Upper lobe of right lung (tissue), 1 donor: ENCODE measurements at regions not wholly inside any gene's neighbourhood (a gene's known extent, or its start where the extent isn't known, plus 50 kb on each side); places are given as distances from the start of the nearest gene placed in this dataset.

Source experiments
- ATAC-seq: fragments of 200-7000 bp; cut with Tn5 transposase; one replicate; pipeline ENCODE4 v1.9.1; 2020; ENCODE audit warnings: mild to moderate bottlenecking, moderate library complexity
- DNase-seq: peaks from one replicate; pipeline ENCODE4 v3.0.0-alpha.2; 2020
- H3K27ac ChIP-seq: fragments of 200-600 bp; one replicate; pipeline ENCODE4 v1.8.0; 2022
- H3K27me3 ChIP-seq: fragments of 200-600 bp; one replicate; pipeline ENCODE4 v1.8.0; 2022; ENCODE audit warnings: mild to moderate bottlenecking
- H3K36me3 ChIP-seq: fragments of 200-600 bp; one replicate; pipeline ENCODE4 v1.8.0; 2022
- H3K4me1 ChIP-seq: fragments of 200-600 bp; one replicate; pipeline ENCODE4 v1.8.0; 2022
- H3K4me3 ChIP-seq: fragments of 200-600 bp; one replicate; pipeline ENCODE4 v1.8.0; 2022; ENCODE audit warnings: mild to moderate bottlenecking
- H3K9me3 ChIP-seq: fragments of 200-600 bp; one replicate; pipeline ENCODE4 v1.8.0; 2022
- CTCF ChIP-seq: fragments of 200-600 bp; IDR thresholded peaks from one replicate; pipeline ENCODE4 v1.8.0; 2022; ENCODE audit warnings: antibody characterized with exemption
- intact Hi-C: fragments of 100-400 bp; cut with DNase I; formaldehyde crosslinking; loops from one replicate; pipeline ENCODE4 v1.11.0; 2022
- donor health status: DM: no; HTN: yes; CAD: no; lungs with severe emphysema.

DNA sequence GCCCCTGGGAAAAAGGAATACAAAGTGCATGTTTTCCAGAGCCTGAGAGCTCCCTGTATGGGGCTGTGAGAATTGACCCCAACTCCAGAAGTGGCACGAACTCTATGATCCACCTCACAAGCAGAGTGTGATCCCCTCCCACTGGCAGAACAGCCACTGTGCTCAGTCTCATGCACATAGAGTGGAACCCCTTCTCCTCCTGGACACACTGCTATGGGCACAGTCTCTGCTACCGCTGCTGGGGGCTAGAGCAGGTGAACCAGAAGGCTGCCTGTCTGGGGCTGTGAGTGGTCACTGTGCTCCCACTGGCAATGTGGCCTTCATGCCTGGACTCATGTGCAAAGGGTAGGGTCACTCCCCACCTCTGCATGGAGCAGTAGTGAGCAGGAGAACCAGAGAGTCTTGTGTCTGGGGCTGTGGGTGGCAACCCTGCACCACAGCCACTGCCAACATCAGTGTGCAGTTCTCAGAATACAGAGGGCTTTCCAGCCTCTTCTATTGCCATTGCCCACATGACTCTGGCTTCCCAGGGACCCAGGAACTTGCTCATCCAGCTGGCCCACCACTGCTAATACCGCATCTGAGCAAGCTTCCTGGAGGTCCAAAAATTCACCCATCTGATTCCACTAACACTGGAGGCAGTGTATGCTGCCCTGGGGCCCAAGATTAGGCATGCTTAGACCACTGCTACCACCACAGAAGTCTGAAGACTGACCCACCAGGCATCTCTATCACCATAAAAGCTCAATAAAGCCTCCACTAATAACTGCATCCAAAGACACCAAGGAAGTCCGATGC, 343.7 kb upstream of the SOX14 start:
- no peak overlapping the region for H3K4me3 ChIP-seq
- no peaks in the 10 kb centered on the region for H3K9me3 ChIP-seq
- no peaks in the 10 kb centered on the region for H3K36me3 ChIP-seq
- no peak for TF ChIP-seq CTCF
- H3K27me3 ChIP-seq, result no peaks in the 10 kb centered on the region
- DNase-seq (no peak), ATAC-seq (no peak)
- H3K4me1 ChIP-seq, result no peaks in the 10 kb centered on the region
- no peak overlapping the region for H3K27ac ChIP-seq
- intact Hi-C loops, result no loop called here

GRCh38 chr3:137438561-137438960, 325.6 kb upstream of the SOX14 start:
- no peaks in the 10 kb centered on the region for H3K4me1 ChIP-seq
- TF ChIP-seq CTCF, result no peak
- no peak overlapping the region for H3K27ac ChIP-seq
- ATAC-seq (no peak), DNase-seq (no peak)
- no peaks in the 10 kb centered on the region for H3K36me3 ChIP-seq
- H3K4me3 ChIP-seq, result no peak overlapping the region
- no peaks in the 10 kb centered on the region for H3K27me3 ChIP-seq
- H3K9me3 ChIP-seq, result no peaks in the 10 kb centered on the region
- intact Hi-C loops, result no loop called here

- no peak overlapping the region for H3K27ac ChIP-seq
- no peaks in the 10 kb centered on the region for H3K4me1 ChIP-seq
- intact Hi-C loops, result no loop called here
- TF ChIP-seq CTCF, result no peak
- H3K9me3 ChIP-seq, result no peaks in the 10 kb centered on the region
- H3K27me3 ChIP-seq, result no peaks in the 10 kb centered on the region
- H3K4me3 ChIP-seq, result no peak overlapping the region
- ATAC-seq, result no peak
- DNase-seq, result no peak
- H3K36me3 ChIP-seq, result no peaks in the 10 kb centered on the region
Measured at GRCh38 chr3:137460944-137461343, 303.2 kb upstream of the SOX14 start.

DNA sequence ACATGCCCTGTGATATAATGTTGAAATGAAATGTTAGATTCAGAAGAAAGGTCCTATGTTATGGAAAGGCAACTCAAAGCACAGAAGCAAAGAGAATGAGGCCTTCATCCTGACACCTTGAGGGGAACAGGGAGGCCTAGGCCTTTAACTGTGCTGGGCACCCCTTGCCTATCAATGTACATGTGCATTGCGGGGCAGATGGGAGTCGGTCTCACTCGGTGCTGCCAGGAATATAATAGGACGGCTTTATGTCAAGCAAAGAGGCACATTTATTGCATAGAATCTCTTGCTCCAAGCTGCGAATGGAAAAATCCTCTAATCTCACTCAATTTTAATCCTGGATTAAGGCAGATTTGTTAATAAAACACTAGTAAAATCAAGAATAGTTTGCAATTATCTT, 301.0 kb upstream of the SOX14 start:
- Histone ChIP-seq H3K27me3 (no peaks in the 10 kb centered on the region), H3K4me3 (no peak overlapping the region), H3K9me3 (no peaks in the 10 kb centered on the region), H3K36me3 (no peaks in the 10 kb centered on the region), H3K27ac (no peak overlapping the region), H3K4me1 (no peaks in the 10 kb centered on the region)
- no peak for TF ChIP-seq CTCF
- ATAC-seq (no peak), DNase-seq (no peak)
- intact Hi-C loops, result no loop called here

GRCh38 chr3:137464341-137464740, 299.8 kb upstream of the SOX14 start:
- Histone ChIP-seq H3K36me3 (no peaks in the 10 kb centered on the region), H3K4me1 (no peaks in the 10 kb centered on the region), H3K9me3 (no peaks in the 10 kb centered on the region), H3K27ac (no peak overlapping the region), H3K27me3 (no peaks in the 10 kb centered on the region), H3K4me3 (no peak overlapping the region)
- ATAC-seq (no peak), DNase-seq (no peak)
- TF ChIP-seq CTCF, result no peak
- intact Hi-C loops, result no loop called here

DNA sequence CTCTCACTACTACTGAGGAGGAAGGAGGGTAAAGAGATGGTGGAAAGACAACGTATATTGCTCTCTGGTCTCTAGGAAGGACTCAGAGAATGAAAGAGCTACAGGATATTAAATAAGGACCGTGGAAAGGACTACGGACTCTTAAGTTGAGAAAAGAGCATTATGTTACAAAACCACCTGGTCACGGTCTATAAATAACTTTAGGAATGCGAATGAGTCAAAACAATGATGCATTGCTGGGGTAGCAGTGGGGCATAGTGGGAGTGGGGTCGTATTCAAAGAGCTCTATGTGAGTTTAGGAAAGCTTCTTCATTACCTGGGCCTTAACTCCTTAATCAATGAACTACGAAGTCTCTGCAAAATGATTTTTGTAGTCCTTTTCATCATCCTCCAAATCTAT, 295.7 kb upstream of the SOX14 start:
- ATAC-seq (no peak), DNase-seq (no peak)
- H3K4me1 ChIP-seq, result no peaks in the 10 kb centered on the region
- H3K27ac ChIP-seq, result no peak overlapping the region
- no peak overlapping the region for H3K4me3 ChIP-seq
- H3K27me3 ChIP-seq, result no peaks in the 10 kb centered on the region
- H3K36me3 ChIP-seq, result no peaks in the 10 kb centered on the region
- intact Hi-C loops, result no loop called here
- TF ChIP-seq CTCF, result no peak
- H3K9me3 ChIP-seq, result no peaks in the 10 kb centered on the region
